T follicular helper cell (primary cell): ENCODE measurements at regions not wholly inside any gene's neighbourhood (a gene's known extent, or its start where the extent isn't known, plus 50 kb on each side); places are given as distances from the start of the nearest gene placed in this dataset.

ENCODE experiments used
- DNase-seq: peaks from one replicate; pipeline ENCODE4 v3.0.0-alpha.2; 2020; ENCODE audit warnings: low read depth

GRCh38 chr6:105452924-105453756, 50.3 kb upstream of the PREP start:
- DNase-seq = no peak
